SK-N-MC (cell line): ENCODE measurements at regions not wholly inside any gene's neighbourhood (a gene's known extent, or its start where the extent isn't known, plus 50 kb on each side); places are given as distances from the start of the nearest gene placed in this dataset.

Experiments
- EZH2 ChIP-seq: fragments of 200-600 bp; sonication (generic); IDR thresholded peaks from one replicate; pipeline ENCODE4 v1.6.1; 2017; ENCODE audit warnings: antibody characterized with exemption
- POLR2AphosphoS5 ChIP-seq: IDR thresholded peaks from 2 replicates; pipeline ENCODE4 v1.6.1; 2012; ENCODE audit warnings: mild to moderate bottlenecking, low read depth, low read length, borderline replicate concordance

GRCh38 chr5:88934439-88934838 is 51.5 kb upstream of the MEF2C start:
- TF ChIP-seq POLR2AphosphoS5, result no peak
- TF ChIP-seq EZH2, result no peak
